ENCODE measurements at regions not wholly inside any gene's neighbourhood (a gene's known extent, or its start where the extent isn't known, plus 50 kb on each side); places are given as distances from the start of the nearest gene placed in this dataset.

DNA sequence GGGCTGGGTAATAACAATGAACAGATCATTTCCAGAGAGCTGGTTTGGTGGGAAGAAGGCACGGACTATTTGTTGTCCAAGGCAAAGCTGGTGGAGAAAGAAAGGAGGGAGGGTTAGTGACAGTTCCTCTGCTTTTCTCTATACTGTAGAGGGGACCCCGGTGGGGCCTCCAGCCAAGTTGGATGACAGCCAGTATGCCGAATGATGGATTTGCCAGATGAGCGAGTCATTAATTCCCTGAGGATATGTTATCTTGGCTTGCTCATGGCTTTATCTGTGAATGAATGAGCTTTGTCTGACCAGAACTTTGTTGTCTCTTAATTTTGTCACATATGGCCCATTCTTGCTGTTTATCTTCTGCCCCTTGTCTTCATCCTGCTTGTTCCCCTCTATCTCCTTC is 158.6 kb upstream of the GLRA1 start:
- no peaks in the 10 kb centered on the region for H3K36me3 ChIP-seq (ENCODE audit: insufficient read depth, low read length)
- TF ChIP-seq, protein P1, sequence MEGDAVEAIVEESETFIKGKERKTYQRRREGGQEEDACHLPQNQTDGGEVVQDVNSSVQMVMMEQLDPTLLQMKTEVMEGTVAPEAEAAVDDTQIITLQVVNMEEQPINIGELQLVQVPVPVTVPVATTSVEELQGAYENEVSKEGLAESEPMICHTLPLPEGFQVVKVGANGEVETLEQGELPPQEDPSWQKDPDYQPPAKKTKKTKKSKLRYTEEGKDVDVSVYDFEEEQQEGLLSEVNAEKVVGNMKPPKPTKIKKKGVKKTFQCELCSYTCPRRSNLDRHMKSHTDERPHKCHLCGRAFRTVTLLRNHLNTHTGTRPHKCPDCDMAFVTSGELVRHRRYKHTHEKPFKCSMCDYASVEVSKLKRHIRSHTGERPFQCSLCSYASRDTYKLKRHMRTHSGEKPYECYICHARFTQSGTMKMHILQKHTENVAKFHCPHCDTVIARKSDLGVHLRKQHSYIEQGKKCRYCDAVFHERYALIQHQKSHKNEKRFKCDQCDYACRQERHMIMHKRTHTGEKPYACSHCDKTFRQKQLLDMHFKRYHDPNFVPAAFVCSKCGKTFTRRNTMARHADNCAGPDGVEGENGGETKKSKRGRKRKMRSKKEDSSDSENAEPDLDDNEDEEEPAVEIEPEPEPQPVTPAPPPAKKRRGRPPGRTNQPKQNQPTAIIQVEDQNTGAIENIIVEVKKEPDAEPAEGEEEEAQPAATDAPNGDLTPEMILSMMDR (IDR thresholded peaks at IDR 0.05; ENCODE audit: extremely low read depth, low read depth, low read length), result no peak
- H3K79me2 ChIP-seq (ENCODE audit: insufficient read depth, low read length), result no peaks in the 10 kb centered on the region
- H4K20me1 ChIP-seq (ENCODE audit: insufficient read depth, low read length), result no peaks in the 10 kb centered on the region
- H3K9me3 ChIP-seq (ENCODE audit: low read depth, low read length), result no peaks in the 10 kb centered on the region
- H3K4me2 ChIP-seq (ENCODE audit: insufficient read depth, low read length), result no peak overlapping the region
- DNase-seq (ENCODE audit: insufficient read length, low spot score, missing footprints), result no peak
- H3K27ac ChIP-seq (ENCODE audit: low read depth, low read length), result no peak overlapping the region
- no peak overlapping the region for H2AFZ ChIP-seq (ENCODE audit: low read length)
- H3K27me3 ChIP-seq (ENCODE audit: insufficient read depth, low read length), result no peaks in the 10 kb centered on the region
- H3K4me1 ChIP-seq (ENCODE audit: insufficient read depth, low read length), result no peaks in the 10 kb centered on the region
- no peak overlapping the region for H3K4me3 ChIP-seq (ENCODE audit: insufficient read depth, low read length)

DNA sequence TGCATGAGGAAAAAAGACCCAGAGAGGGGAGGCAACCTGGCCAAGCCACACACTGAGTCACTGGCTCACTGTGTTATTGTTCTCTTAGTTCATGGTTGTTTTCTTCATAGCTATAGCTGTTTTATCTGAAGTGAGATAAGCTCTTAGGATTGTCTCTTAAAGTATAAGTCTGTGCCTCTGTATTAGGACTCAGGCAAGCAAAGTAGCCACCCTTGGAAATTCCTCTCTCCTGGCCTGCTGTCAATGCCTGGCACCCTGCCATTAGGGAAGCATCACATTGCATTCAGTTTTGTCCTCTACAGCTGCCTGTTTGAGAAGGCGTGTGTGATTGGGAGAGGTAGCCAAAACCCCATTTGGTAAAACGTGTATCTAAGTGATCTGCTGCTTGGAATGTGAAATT is 147.4 kb upstream of the GLRA1 start:
- no peaks in the 10 kb centered on the region for H3K9me3 ChIP-seq (ENCODE audit: low read depth, low read length)
- H3K79me2 ChIP-seq (ENCODE audit: insufficient read depth, low read length), result no peaks in the 10 kb centered on the region
- no peaks in the 10 kb centered on the region for H3K4me1 ChIP-seq (ENCODE audit: insufficient read depth, low read length)
- TF ChIP-seq, protein P1 (IDR thresholded peaks at IDR 0.05; ENCODE audit: extremely low read depth, low read depth, low read length), result no peak
- no peaks in the 10 kb centered on the region for H3K27me3 ChIP-seq (ENCODE audit: insufficient read depth, low read length)
- H3K4me2 ChIP-seq (ENCODE audit: insufficient read depth, low read length), result no peak overlapping the region
- no peaks in the 10 kb centered on the region for H3K36me3 ChIP-seq (ENCODE audit: insufficient read depth, low read length)
- H3K27ac ChIP-seq (ENCODE audit: low read depth, low read length), result no peak overlapping the region
- no peak overlapping the region for H3K4me3 ChIP-seq (ENCODE audit: insufficient read depth, low read length)
- H2AFZ ChIP-seq (ENCODE audit: low read length), result no peak overlapping the region
- DNase-seq (ENCODE audit: insufficient read length, low spot score, missing footprints), result no peak
- no peaks in the 10 kb centered on the region for H4K20me1 ChIP-seq (ENCODE audit: insufficient read depth, low read length)

DNA sequence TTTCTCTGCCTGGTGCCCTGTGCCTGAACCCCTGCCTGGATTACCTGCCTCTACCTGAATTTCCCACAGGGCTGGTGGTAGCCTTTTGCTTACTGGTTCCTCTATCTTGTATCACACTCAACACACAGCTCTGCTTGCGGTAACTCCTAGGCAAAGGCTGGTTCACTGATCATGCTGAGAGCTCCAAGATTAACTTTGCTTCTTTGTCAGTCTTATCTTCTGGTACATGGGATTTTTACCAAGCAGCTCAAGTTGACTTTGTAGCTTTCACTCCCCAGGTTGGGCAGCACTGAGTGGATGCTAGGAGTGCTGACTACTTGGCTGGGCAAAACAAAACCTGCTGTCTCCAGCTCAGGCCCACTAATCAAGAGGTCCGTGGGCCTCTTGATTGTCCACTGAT is 145.9 kb upstream of the GLRA1 start:
- Histone ChIP-seq H4K20me1 (ENCODE audit: insufficient read depth, low read length) (no peaks in the 10 kb centered on the region), H3K79me2 (ENCODE audit: insufficient read depth, low read length) (no peaks in the 10 kb centered on the region), H3K9me3 (ENCODE audit: low read depth, low read length) (no peaks in the 10 kb centered on the region), H3K36me3 (ENCODE audit: insufficient read depth, low read length) (no peaks in the 10 kb centered on the region), H3K27ac (ENCODE audit: low read depth, low read length) (no peak overlapping the region), H3K4me2 (ENCODE audit: insufficient read depth, low read length) (no peak overlapping the region), H2AFZ (ENCODE audit: low read length) (no peak overlapping the region), H3K27me3 (ENCODE audit: insufficient read depth, low read length) (no peaks in the 10 kb centered on the region), H3K4me1 (ENCODE audit: insufficient read depth, low read length) (no peaks in the 10 kb centered on the region), H3K4me3 (ENCODE audit: insufficient read depth, low read length) (no peak overlapping the region)
- TF ChIP-seq, protein P1 (IDR thresholded peaks at IDR 0.05; ENCODE audit: extremely low read depth, low read depth, low read length), result no peak
- no peak for DNase-seq (ENCODE audit: insufficient read length, low spot score, missing footprints)

DNA sequence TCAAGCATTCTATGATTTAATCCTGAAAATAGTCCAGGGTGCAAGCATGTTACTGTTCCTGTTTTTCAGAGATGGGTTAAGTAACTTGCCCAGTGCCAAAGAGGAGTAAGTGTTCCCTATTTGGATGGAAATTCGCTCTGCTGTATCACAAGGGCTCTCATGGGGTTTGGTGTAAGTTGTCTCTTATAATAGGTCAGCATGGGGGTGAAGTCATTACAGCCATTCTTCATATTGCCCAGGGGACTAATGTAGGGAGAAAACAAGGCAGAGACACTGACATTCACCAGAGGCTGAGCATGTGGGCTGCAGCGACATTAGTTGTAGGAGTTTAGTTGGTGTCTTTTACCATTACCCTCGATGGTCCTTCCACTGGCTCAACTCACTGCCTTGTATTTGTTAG is 142.1 kb upstream of the GLRA1 start:
- Histone ChIP-seq H3K79me2 (ENCODE audit: insufficient read depth, low read length) (no peaks in the 10 kb centered on the region), H2AFZ (ENCODE audit: low read length) (no peak overlapping the region), H3K4me1 (ENCODE audit: insufficient read depth, low read length) (no peaks in the 10 kb centered on the region), H3K9me3 (ENCODE audit: low read depth, low read length) (no peaks in the 10 kb centered on the region), H3K4me3 (ENCODE audit: insufficient read depth, low read length) (no peak overlapping the region), H3K27me3 (ENCODE audit: insufficient read depth, low read length) (no peaks in the 10 kb centered on the region), H3K4me2 (ENCODE audit: insufficient read depth, low read length) (no peak overlapping the region), H4K20me1 (ENCODE audit: insufficient read depth, low read length) (no peaks in the 10 kb centered on the region), H3K36me3 (ENCODE audit: insufficient read depth, low read length) (no peaks in the 10 kb centered on the region), H3K27ac (ENCODE audit: low read depth, low read length) (no peak overlapping the region)
- TF ChIP-seq, protein P1 (IDR thresholded peaks at IDR 0.05; ENCODE audit: extremely low read depth, low read depth, low read length), result no peak
- DNase-seq (ENCODE audit: insufficient read length, low spot score, missing footprints), result no peak
